Thoracic aorta (tissue), 2 donors: ENCODE measurements at regions not wholly inside any gene's neighbourhood (a gene's known extent, or its start where the extent isn't known, plus 50 kb on each side); places are given as distances from the start of the nearest gene placed in this dataset.

Experiments used
- ATAC-seq: fragments of 150-250 bp; one replicate; pipeline ENCODE4 v1.8.0; 2017; ENCODE audit warnings: low read depth; ENCODE audit not compliant: insufficient number of reproducible peaks, low FRiP score
- DNase-seq: peaks from one replicate; pipeline ENCODE4 v3.0.0-alpha.2; 2020; ENCODE audit warnings: low spot score
- H3K27ac ChIP-seq, 2 donors: fragments of 200-600 bp; sonication (generic); 1 replicate in 1 of 2; 2 replicates in 1 of 2; pipeline ENCODE4 v1.5.1; 2016; ENCODE audit warnings: mild to moderate bottlenecking in 2 of 2, moderate library complexity in 2 of 2
- H3K27me3 ChIP-seq: fragments of 200-600 bp; sonication (generic); replicated peaks from 2 replicates; pipeline ENCODE4 v1.6.0; 2016; ENCODE audit warnings: mild to moderate bottlenecking; ENCODE audit not compliant: insufficient read depth
- H3K36me3 ChIP-seq: fragments of 200-600 bp; sonication (generic); one replicate; pipeline ENCODE4 v1.5.1; 2016
- H3K4me1 ChIP-seq, 2 donors: fragments of 200-600 bp; sonication (generic); 1 replicate in 1 of 2; 2 replicates in 1 of 2; pipeline versions ENCODE4 v1.5.1 to v1.6.0; 2016; ENCODE audit warnings: low read depth in 2 of 2, mild to moderate bottlenecking in 1 of 2; ENCODE audit not compliant: control insufficient read depth in 1 of 2
- H3K4me3 ChIP-seq: fragments of 200-600 bp; sonication (generic); 2 replicates; pipeline ENCODE4 v1.5.1; 2016; ENCODE audit warnings: mild to moderate bottlenecking
- H3K9me3 ChIP-seq: fragments of 200-600 bp; sonication (generic); 2 replicates; pipeline ENCODE4 v1.5.1; 2016
- CTCF ChIP-seq: fragments of 200-600 bp; sonication (generic); IDR thresholded peaks from one replicate; pipeline ENCODE4 v1.5.1; 2019; ENCODE audit warnings: antibody characterized with exemption

GRCh38 chr13:112012705-112013085, 54.3 kb upstream of the SOX1 start:
- Histone ChIP-seq H3K27me3 (no peaks in the 10 kb centered on the region), H3K4me1 (no peaks in the 10 kb centered on the region), H3K4me3 (no peak overlapping the region), H3K36me3 (no peaks in the 10 kb centered on the region), H3K9me3 (no peaks in the 10 kb centered on the region), H3K27ac (no peak overlapping the region)
- no peak for DNase-seq
- TF ChIP-seq CTCF = no peak
- ATAC-seq = no peak

GRCh38 chr13:112013665-112014064, 53.3 kb upstream of the SOX1 start:
- Histone ChIP-seq H3K9me3 (no peaks in the 10 kb centered on the region), H3K27ac (no peak overlapping the region), H3K4me3 (no peak overlapping the region), H3K4me1 (no peaks in the 10 kb centered on the region), H3K27me3 (no peaks in the 10 kb centered on the region), H3K36me3 (no peaks in the 10 kb centered on the region)
- TF ChIP-seq CTCF = no peak
- no peak for ATAC-seq
- DNase-seq = no peak

GRCh38 chr13:112014857-112015256, 52.1 kb upstream of the SOX1 start:
- Histone ChIP-seq H3K27ac (no peak overlapping the region), H3K27me3 (no peaks in the 10 kb centered on the region), H3K4me1 (no peaks in the 10 kb centered on the region), H3K4me3 (no peak overlapping the region), H3K9me3 (no peaks in the 10 kb centered on the region), H3K36me3 (no peaks in the 10 kb centered on the region)
- DNase-seq (no peak), ATAC-seq (no peak)
- TF ChIP-seq CTCF = no peak
